WTC11 (cell line): ENCODE measurements at regions not wholly inside any gene's neighbourhood (a gene's known extent, or its start where the extent isn't known, plus 50 kb on each side); places are given as distances from the start of the nearest gene placed in this dataset.

ENCODE experiments used
- ATAC-seq: fragments of 200-7000 bp; cut with Tn5 transposase; 2 replicates; pipeline ENCODE4 v1.10.0; 2021; ENCODE audit warnings: mild to moderate bottlenecking, moderate library complexity
- CTCF ChIA-PET: fragments of 300-600 bp; sonication (Branson Sonifier 250); formaldehyde crosslinking; loops from one replicate; lab custom pipeline; 2021; ENCODE audit warnings: antibody characterized with exemption; lab: Charles Lee
- POLR2A ChIA-PET: fragments of 350-600 bp; sonication (Branson Sonifier 250); formaldehyde crosslinking; loops from one replicate; lab custom pipeline; 2021; ENCODE audit warnings: antibody characterized with exemption; lab: Charles Lee
- DNase-seq: peaks from one replicate; pipeline ENCODE4 v3.0.0; 2021; ENCODE audit warnings: low spot score
- H3K27ac Mint-ChIP-seq: 2 replicates; pipeline ENCODE4 v1.8.0; 2021; ENCODE audit warnings: mixed read lengths
- H3K27me3 Mint-ChIP-seq: 2 replicates; pipeline ENCODE4 v1.8.0; 2021; ENCODE audit warnings: low read depth, mild to moderate bottlenecking, moderate library complexity, mixed read lengths
- H3K36me3 Mint-ChIP-seq: 2 replicates; pipeline ENCODE4 v1.8.0; 2021; ENCODE audit warnings: mixed read lengths
- H3K4me1 Mint-ChIP-seq: 2 replicates; pipeline ENCODE4 v1.8.0; 2022; ENCODE audit warnings: mixed read lengths
- H3K4me3 Mint-ChIP-seq: 2 replicates; pipeline ENCODE4 v1.8.0; 2021; ENCODE audit warnings: mild to moderate bottlenecking, moderate library complexity, mixed read lengths
- H3K9me3 Mint-ChIP-seq: 2 replicates; pipeline ENCODE4 v1.8.0; 2021; ENCODE audit warnings: mixed read lengths
- AR ChIP-seq: fragments of 250-450 bp; sonication (Bioruptor Pico); IDR thresholded peaks from 2 replicates; pipeline ENCODE4 v1.9.0; 2021; ENCODE audit warnings: mild to moderate bottlenecking
- CTCF ChIP-seq: fragments of 200-600 bp; IDR thresholded peaks from 2 replicates; pipeline ENCODE4 v1.8.0; 2022; ENCODE audit warnings: antibody characterized with exemption
- ERG ChIP-seq: fragments of 250-450 bp; sonication (Bioruptor Pico); IDR thresholded peaks from 2 replicates; pipeline ENCODE4 v1.8.0; 2021; ENCODE audit warnings: mild to moderate bottlenecking
- GABPB1 ChIP-seq: sonication (generic); formaldehyde crosslinking; IDR thresholded peaks from 2 replicates; pipeline ENCODE4 v1.8.1; 2023; ENCODE audit warnings: mild to moderate bottlenecking, missing genetic modification reagents
- KAT7 ChIP-seq: sonication (generic); formaldehyde crosslinking; IDR thresholded peaks from 2 replicates; pipeline ENCODE4 v1.8.1; 2023; ENCODE audit warnings: missing genetic modification reagents, mild to moderate bottlenecking, borderline replicate concordance
- OVOL2 ChIP-seq: fragments of 250-450 bp; sonication (Bioruptor Pico); IDR thresholded peaks from 2 replicates; pipeline ENCODE4 v1.9.0; 2021; ENCODE audit warnings: mild to moderate bottlenecking, borderline replicate concordance
- PRRX2 ChIP-seq: fragments of 250-450 bp; sonication (Bioruptor Pico); IDR thresholded peaks from 2 replicates; pipeline ENCODE4 v1.8.0; 2021; ENCODE audit warnings: mild to moderate bottlenecking
- TEAD4 ChIP-seq: sonication (generic); formaldehyde crosslinking; IDR thresholded peaks from 2 replicates; pipeline ENCODE4 v1.8.0; 2022; ENCODE audit warnings: mild to moderate bottlenecking, missing genetic modification reagents
- USF1 ChIP-seq: sonication (generic); formaldehyde crosslinking; IDR thresholded peaks from 2 replicates; pipeline ENCODE4 v1.8.0; 2022; ENCODE audit warnings: mild to moderate bottlenecking, missing genetic modification reagents
- USF2 ChIP-seq: sonication (generic); formaldehyde crosslinking; IDR thresholded peaks from 2 replicates; pipeline ENCODE4 v1.8.1; 2023; ENCODE audit warnings: mild to moderate bottlenecking, missing genetic modification reagents, moderate library complexity
- ZMAT4 ChIP-seq: fragments of 250-450 bp; sonication (Bioruptor Pico); IDR thresholded peaks from 2 replicates; pipeline ENCODE4 v1.9.0; 2021; ENCODE audit warnings: mild to moderate bottlenecking

- TF ChIP-seq GABPB1 (CRISPR knock-in tag) = no peak
- TF ChIP-seq KAT7 (CRISPR knock-in tag) = no peak
These were observed 229.1 kb upstream of the PMFBP1 start (continued) for GRCh38 chr16:72401084-72401361.

- DNase-seq (peak; percentile 60), ATAC-seq (peak; percentile 97)
- no peaks in the 10 kb centered on the region for H3K27me3 Mint-ChIP-seq
- POLR2A ChIA-PET = no interaction called here
- TF ChIP-seq CTCF = peak; percentile 61
- TF ChIP-seq ZMAT4 = no peak
- TF ChIP-seq TEAD4 = no peak
- TF ChIP-seq USF2 (CRISPR knock-in tag) = no peak
- no peak for TF ChIP-seq OVOL2
- TF ChIP-seq PRRX2 = no peak
- TF ChIP-seq AR (CRISPR knock-in tag) = no peak
- TF ChIP-seq, all 79 proteins: peak for 1
- peak overlapping the region; percentile 59; the same call in 1 of the 2 replicates for H3K27ac Mint-ChIP-seq
- H3K4me1 Mint-ChIP-seq = peaks cover 6% of the 10 kb centered on the region; the same call in 1 of the 2 replicates
- no peak overlapping the region for H3K4me3 Mint-ChIP-seq
- peaks cover 6% of the 10 kb centered on the region for H3K36me3 Mint-ChIP-seq
- peaks cover 15% of the 10 kb centered on the region for H3K9me3 Mint-ChIP-seq
- CTCF ChIA-PET = interaction anchor here (0.5 to 2.7 kb wide), 30 partner anchors 10 to 633 kb away, joined by 3 to 20 read pairs (median 5); no protein-coding TSS in a partner anchor
These were observed 228.5 kb upstream of the PMFBP1 start for GRCh38 chr16:72400257-72401083.

GRCh38 chr16:72399811-72400210, 227.9 kb upstream of the PMFBP1 start:
- Mint-ChIP-seq H3K4me3 (no peak overlapping the region), H3K4me1 (peaks cover 6% of the 10 kb centered on the region; the same call in 1 of the 2 replicates)
- POLR2A ChIA-PET = no interaction called here

More at GRCh38 chr16:72399811-72400210, 227.9 kb upstream of the PMFBP1 start:
- Mint-ChIP-seq H3K9me3 (peaks cover 15% of the 10 kb centered on the region), H3K27ac (no peak overlapping the region), H3K36me3 (peaks cover 6% of the 10 kb centered on the region), H3K27me3 (no peaks in the 10 kb centered on the region)
- no peak for DNase-seq
- CTCF ChIA-PET = interaction anchor here (0.5 to 2.7 kb wide), 30 partner anchors 9 to 634 kb away, joined by 3 to 20 read pairs (median 5); no protein-coding TSS in a partner anchor
- ATAC-seq = no peak
- no peak for TF ChIP-seq ERG
- no peak for TF ChIP-seq USF1 (CRISPR knock-in tag)
